Natural killer cell (primary cell): ENCODE measurements at regions not wholly inside any gene's neighbourhood (a gene's known extent, or its start where the extent isn't known, plus 50 kb on each side); places are given as distances from the start of the nearest gene placed in this dataset.

ENCODE experiments used
- ATAC-seq, 3 donors: fragments of 150-1000 bp in 2 of 3; fragments of 200-7000 bp in 1 of 3; cut with Tn5 transposase; 1 replicate in 1 of 3; 2 replicates in 2 of 3; pipeline ENCODE4 v1.10.0; 2021; ENCODE audit warnings: mild to moderate bottlenecking in 2 of 3, moderate library complexity in 2 of 3
- DNase-seq, 2 donors: peaks; one replicate each; pipeline versions ENCODE4 v3.0.0 to v3.0.0-alpha.2; 2013 to 2021; ENCODE audit warnings: mixed read lengths in 1 of 2
- H3K27ac ChIP-seq: one replicate; pipeline ENCODE4 v1.5.1; 2013; ENCODE audit warnings: mild to moderate bottlenecking, low read length
- H3K27me3 ChIP-seq: one replicate; pipeline ENCODE4 v1.6.1; 2013; ENCODE audit warnings: low read length; ENCODE audit not compliant: control insufficient read depth, insufficient read depth
- H3K36me3 ChIP-seq: one replicate; pipeline ENCODE4 v1.6.1; 2013; ENCODE audit warnings: low read length; ENCODE audit not compliant: control insufficient read depth, insufficient read depth
- H3K4me1 ChIP-seq: one replicate; pipeline ENCODE4 v1.6.1; 2013; ENCODE audit warnings: low read length; ENCODE audit not compliant: control insufficient read depth, insufficient read depth
- H3K4me3 ChIP-seq: one replicate; pipeline ENCODE4 v1.5.1; 2013; ENCODE audit warnings: low read length
- H3K9me3 ChIP-seq: one replicate; pipeline ENCODE4 v1.6.1; 2013; ENCODE audit warnings: low read length; ENCODE audit not compliant: control insufficient read depth, insufficient read depth
- H3K27ac Mint-ChIP-seq, 2 donors: one replicate each; pipeline ENCODE4 v1.8.0; 2022; ENCODE audit warnings: mild to moderate bottlenecking in 2 of 2, mixed read lengths in 2 of 2, moderate library complexity in 1 of 2
- H3K27me3 Mint-ChIP-seq, 2 donors: one replicate each; pipeline ENCODE4 v1.8.0; 2022; ENCODE audit warnings: low read depth in 2 of 2, mixed read lengths in 2 of 2
- H3K36me3 Mint-ChIP-seq: one replicate; pipeline ENCODE4 v1.8.0; 2022; ENCODE audit warnings: mixed read lengths
- H3K4me1 Mint-ChIP-seq, 2 donors: one replicate each; pipeline ENCODE4 v1.8.0; 2022; ENCODE audit warnings: mixed read lengths in 2 of 2
- H3K4me3 Mint-ChIP-seq: one replicate; pipeline ENCODE4 v1.8.0; 2022; ENCODE audit warnings: mild to moderate bottlenecking, moderate library complexity, mixed read lengths
- H3K9me3 Mint-ChIP-seq, 2 donors: one replicate each; pipeline ENCODE4 v1.8.0; 2022; ENCODE audit warnings: mixed read lengths in 2 of 2
- WGBS: methylation state at CpG from one replicate; pipeline ENCODE4 v1.1.7; 2013; ENCODE audit warnings: missing lambda C conversion rate; ENCODE audit not compliant: insufficient coverage; 5-methylcytosine and 5-hydroxymethylcytosine counted together
- intact Hi-C: fragments of 100-400 bp; cut with micrococcal nuclease; formaldehyde crosslinking; loops from one replicate; pipeline ENCODE4 v1.14.2; 2022
- TF ChIP-seq, protein P1 (sequence below): fragments of 200-600 bp; IDR thresholded peaks from one replicate; pipeline ENCODE4 v1.8.0; 2022; ENCODE audit warnings: antibody characterized with exemption

DNA sequence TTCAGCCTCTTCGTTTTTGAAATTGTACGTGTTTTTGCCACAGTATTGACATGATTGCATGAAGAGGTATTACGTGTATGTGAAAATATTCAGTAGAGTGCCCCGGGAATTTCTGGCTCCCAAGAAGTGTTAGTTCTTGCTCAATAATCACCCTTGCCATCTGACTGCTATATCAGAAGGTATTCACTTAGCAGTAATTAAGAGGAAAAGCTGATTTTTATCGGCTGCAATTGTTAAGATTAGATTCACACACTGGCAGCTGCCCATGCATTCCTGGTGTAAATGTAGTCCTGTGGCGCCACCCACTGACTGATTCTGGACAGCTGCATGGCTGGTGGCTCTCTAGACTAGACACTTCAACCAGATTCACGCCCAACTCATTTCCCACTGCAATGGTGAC, 440.1 kb upstream of the ADAMTS16 start:
- DNase-seq (no peak), ATAC-seq (no peak)
- H3K27ac ChIP-seq, result no peak overlapping the region
- Mint-ChIP-seq H3K27ac (no peak overlapping the region), H3K4me1 (no peaks in the 10 kb centered on the region), H3K27me3 (no peaks in the 10 kb centered on the region), H3K4me3 (no peak overlapping the region), H3K9me3 (peaks cover 2 to 5% of the 10 kb centered on the region in 2 donors), H3K36me3 (no peaks in the 10 kb centered on the region)
- H3K4me3 ChIP-seq, result no peak overlapping the region
- no peaks in the 10 kb centered on the region for H3K9me3 ChIP-seq
- H3K36me3 ChIP-seq, result no peaks in the 10 kb centered on the region
- TF ChIP-seq, protein P1, sequence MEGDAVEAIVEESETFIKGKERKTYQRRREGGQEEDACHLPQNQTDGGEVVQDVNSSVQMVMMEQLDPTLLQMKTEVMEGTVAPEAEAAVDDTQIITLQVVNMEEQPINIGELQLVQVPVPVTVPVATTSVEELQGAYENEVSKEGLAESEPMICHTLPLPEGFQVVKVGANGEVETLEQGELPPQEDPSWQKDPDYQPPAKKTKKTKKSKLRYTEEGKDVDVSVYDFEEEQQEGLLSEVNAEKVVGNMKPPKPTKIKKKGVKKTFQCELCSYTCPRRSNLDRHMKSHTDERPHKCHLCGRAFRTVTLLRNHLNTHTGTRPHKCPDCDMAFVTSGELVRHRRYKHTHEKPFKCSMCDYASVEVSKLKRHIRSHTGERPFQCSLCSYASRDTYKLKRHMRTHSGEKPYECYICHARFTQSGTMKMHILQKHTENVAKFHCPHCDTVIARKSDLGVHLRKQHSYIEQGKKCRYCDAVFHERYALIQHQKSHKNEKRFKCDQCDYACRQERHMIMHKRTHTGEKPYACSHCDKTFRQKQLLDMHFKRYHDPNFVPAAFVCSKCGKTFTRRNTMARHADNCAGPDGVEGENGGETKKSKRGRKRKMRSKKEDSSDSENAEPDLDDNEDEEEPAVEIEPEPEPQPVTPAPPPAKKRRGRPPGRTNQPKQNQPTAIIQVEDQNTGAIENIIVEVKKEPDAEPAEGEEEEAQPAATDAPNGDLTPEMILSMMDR, result no peak
- 55% methylated on average over 7 of the region's 7 CpGs for WGBS
- no peaks in the 10 kb centered on the region for H3K4me1 ChIP-seq
- H3K27me3 ChIP-seq, result no peaks in the 10 kb centered on the region
- intact Hi-C loops, result no loop called here

DNA sequence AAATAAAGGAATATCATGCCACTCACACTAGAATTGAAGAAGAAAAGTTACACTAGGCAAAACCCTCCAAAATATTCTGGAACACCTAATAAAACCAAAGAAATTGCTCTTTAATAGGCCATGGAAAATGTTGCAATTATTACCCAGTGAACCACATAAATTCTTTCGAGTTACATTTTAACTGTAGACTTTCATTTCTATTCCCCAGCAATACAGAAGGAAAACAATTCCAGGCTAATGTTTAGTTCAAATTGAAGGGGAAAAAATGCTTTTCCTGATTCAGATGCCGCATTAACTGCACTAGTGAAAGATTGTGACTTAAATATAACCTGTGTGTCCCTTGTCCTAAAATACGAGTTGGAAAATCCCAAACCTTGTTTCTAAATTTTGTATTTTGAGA, 439.3 kb upstream of the ADAMTS16 start:
- Histone ChIP-seq H3K4me3 (no peak overlapping the region), H3K36me3 (no peaks in the 10 kb centered on the region), H3K27me3 (no peaks in the 10 kb centered on the region), H3K27ac (no peak overlapping the region), H3K9me3 (no peaks in the 10 kb centered on the region), H3K4me1 (no peaks in the 10 kb centered on the region)
- Mint-ChIP-seq H3K27ac (no peak overlapping the region), H3K4me1 (no peaks in the 10 kb centered on the region), H3K9me3 (peaks cover 0 to 2% of the 10 kb centered on the region in 2 donors), H3K36me3 (no peaks in the 10 kb centered on the region), H3K4me3 (no peak overlapping the region), H3K27me3 (no peaks in the 10 kb centered on the region)
- ATAC-seq (no peak), DNase-seq (no peak)
- TF ChIP-seq, protein P1, result no peak
- WGBS, result 63% methylated on average over 3 of the region's 3 CpGs
- intact Hi-C loops, result no loop called here

DNA sequence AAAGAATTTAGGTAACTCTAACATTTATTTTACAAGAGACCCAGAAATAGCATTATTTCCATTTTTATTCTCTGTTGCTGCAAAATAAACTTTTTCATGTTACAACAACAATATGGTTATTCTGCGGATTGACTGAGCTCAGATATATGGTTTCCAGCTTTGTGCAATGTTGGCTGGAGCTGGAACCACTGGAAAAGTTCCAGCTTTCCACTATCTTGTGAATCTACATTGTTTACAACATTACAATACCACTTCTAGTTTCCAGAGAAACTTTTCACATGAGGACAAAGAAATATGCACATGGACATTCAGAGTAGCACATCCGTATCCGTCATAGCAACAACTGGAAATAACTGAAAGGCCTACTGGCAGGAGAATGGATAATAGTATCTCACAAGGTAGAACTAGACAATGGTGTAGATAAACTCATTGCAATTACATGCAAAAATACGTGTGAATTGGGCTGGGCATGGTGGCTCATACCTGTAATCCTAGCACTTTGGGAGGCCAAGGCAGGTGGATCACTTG, 436.1 kb upstream of the ADAMTS16 start:
- no peaks in the 10 kb centered on the region for H3K4me1 Mint-ChIP-seq
- no peak overlapping the region for H3K27ac Mint-ChIP-seq
- no peak for ATAC-seq

DNA sequence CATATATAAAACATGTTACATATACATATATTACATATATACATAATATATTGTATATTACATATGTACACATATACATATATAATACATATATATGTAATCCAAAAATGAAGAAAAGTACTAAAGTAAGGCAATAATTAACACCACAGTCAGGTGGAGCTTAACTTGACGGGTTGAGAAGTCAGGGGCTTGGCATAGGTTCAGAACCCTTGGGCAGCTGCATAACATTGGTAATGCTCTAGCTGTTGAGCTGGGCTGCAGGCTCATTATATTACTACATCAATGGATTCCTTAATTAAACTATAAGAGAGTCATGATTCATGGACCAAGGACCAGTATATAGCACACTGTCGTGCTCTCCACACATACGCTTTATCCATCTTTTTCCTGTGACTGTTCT, 435.2 kb upstream of the ADAMTS16 start:
- no peak overlapping the region for H3K27ac ChIP-seq
- no peaks in the 10 kb centered on the region for H3K27me3 ChIP-seq
- no peak for ATAC-seq
- Mint-ChIP-seq H3K9me3 (peaks cover 2% of the 10 kb centered on the region in 2 donors), H3K4me3 (no peak overlapping the region), H3K27ac (no peak overlapping the region), H3K36me3 (no peaks in the 10 kb centered on the region), H3K27me3 (no peaks in the 10 kb centered on the region), H3K4me1 (no peaks in the 10 kb centered on the region)
- intact Hi-C loops, result no loop called here
- peaks cover 7% of the 10 kb centered on the region for H3K9me3 ChIP-seq
- DNase-seq, result no peak
- TF ChIP-seq, protein P1, result no peak
- WGBS, result 86% methylated on average over 3 of the region's 3 CpGs
- no peak overlapping the region for H3K4me3 ChIP-seq
- no peaks in the 10 kb centered on the region for H3K36me3 ChIP-seq
- H3K4me1 ChIP-seq, result no peaks in the 10 kb centered on the region

More for the DNA sequence above, 436.1 kb upstream of the ADAMTS16 start:
- Mint-ChIP-seq H3K9me3 (peaks cover 2% of the 10 kb centered on the region in 2 donors), H3K27me3 (no peaks in the 10 kb centered on the region), H3K36me3 (no peaks in the 10 kb centered on the region), H3K4me3 (no peak overlapping the region)
- H3K36me3 ChIP-seq, result no peaks in the 10 kb centered on the region
- intact Hi-C loops, result no loop called here
- WGBS, result 90% methylated on average over 4 of the region's 4 CpGs
- H3K4me3 ChIP-seq, result no peak overlapping the region
- no peak for DNase-seq
- H3K9me3 ChIP-seq, result no peaks in the 10 kb centered on the region
- H3K4me1 ChIP-seq, result no peaks in the 10 kb centered on the region
- no peaks in the 10 kb centered on the region for H3K27me3 ChIP-seq
- TF ChIP-seq, protein P1, result no peak
- no peak overlapping the region for H3K27ac ChIP-seq
